ENCODE measurements at regions not wholly inside any gene's neighbourhood (a gene's known extent, or its start where the extent isn't known, plus 50 kb on each side); places are given as distances from the start of the nearest gene placed in this dataset.

- Mint-ChIP-seq H3K27ac (no peak overlapping the region), H3K4me3 (no peak overlapping the region), H3K36me3 (ENCODE audit: low read depth) (no peaks in the 10 kb centered on the region), H3K4me1 (no peaks in the 10 kb centered on the region), H3K27me3 (no peaks in the 10 kb centered on the region), H3K9me3 (peaks cover 21% of the 10 kb centered on the region)
- ChIA-PET POLR2A (no interaction called here), CTCF (no interaction called here)
- DNase-seq, result no peak
Observed at GRCh38 chr16:35873472-35873871, 2414.1 kb downstream of the TP53TG3F start.

- Mint-ChIP-seq H3K4me1 (no peaks in the 10 kb centered on the region), H3K36me3 (ENCODE audit: low read depth) (no peaks in the 10 kb centered on the region), H3K9me3 (peaks cover 35% of the 10 kb centered on the region), H3K4me3 (no peak overlapping the region), H3K27ac (no peak overlapping the region), H3K27me3 (no peaks in the 10 kb centered on the region)
- ChIA-PET CTCF (no interaction called here), POLR2A (no interaction called here)
- no peak for DNase-seq
Observed at GRCh38 chr16:35881654-35882053, 2422.2 kb downstream of the TP53TG3F start.

DNA sequence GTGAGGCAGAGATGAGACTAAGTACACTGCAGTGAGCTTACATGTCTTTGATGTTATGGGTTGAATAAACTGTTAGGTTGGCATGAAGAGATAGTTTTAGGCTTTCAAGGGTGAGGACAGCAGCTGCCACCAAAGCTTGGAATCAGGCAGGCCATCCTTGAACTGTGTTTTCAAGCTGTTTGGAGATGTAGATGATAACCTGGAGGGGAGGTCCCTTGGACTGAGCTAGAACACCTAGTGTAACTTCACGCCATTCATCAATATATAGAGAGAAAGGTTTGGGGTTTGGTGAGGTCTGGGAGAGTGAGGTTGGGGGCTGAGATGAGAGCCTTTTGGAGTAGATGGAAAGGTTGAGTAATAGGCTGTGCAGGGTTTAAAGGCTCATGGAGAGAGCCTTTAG is 2447.0 kb downstream of the TP53TG3F start:
- CTCF ChIA-PET, result no interaction called here

DNA sequence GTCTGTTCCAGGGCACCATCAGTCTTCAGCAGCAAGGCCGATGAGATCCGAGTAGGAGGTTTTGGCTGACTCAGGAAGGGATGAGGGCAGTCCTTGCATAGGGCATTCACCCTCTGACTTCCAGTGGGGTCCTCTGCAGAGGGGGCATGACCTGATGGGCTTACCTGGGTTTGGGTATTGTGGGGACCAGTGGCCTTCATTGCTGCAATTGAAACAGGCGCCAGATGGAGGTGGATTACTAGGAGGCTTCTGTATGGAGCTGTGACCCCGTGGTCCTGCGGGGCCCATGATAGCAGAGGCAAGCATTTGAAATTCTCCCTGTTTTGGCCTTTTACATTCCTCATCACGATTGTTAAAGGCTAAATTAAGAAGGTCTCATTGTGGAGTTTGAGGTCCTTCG is 2448.7 kb downstream of the TP53TG3F start:
- DNase-seq, result no peak
- no peaks in the 10 kb centered on the region for H3K27me3 Mint-ChIP-seq
- no peaks in the 10 kb centered on the region for H3K4me1 Mint-ChIP-seq
- no peak overlapping the region for H3K27ac Mint-ChIP-seq
- CTCF ChIA-PET, result no interaction called here
- peaks cover 2% of the 10 kb centered on the region for H3K36me3 Mint-ChIP-seq (ENCODE audit: low read depth)
- H3K4me3 Mint-ChIP-seq, result no peak overlapping the region
- POLR2A ChIA-PET, result no interaction called here
- H3K9me3 Mint-ChIP-seq, result peaks cover 52% of the 10 kb centered on the region

More for the DNA sequence above, 2447.0 kb downstream of the TP53TG3F start:
- POLR2A ChIA-PET, result no interaction called here
- DNase-seq, result no peak
- Mint-ChIP-seq H3K9me3 (peaks cover 47% of the 10 kb centered on the region), H3K4me3 (no peak overlapping the region), H3K36me3 (ENCODE audit: low read depth) (peaks cover 2% of the 10 kb centered on the region), H3K27ac (no peak overlapping the region), H3K27me3 (no peaks in the 10 kb centered on the region), H3K4me1 (no peaks in the 10 kb centered on the region)

- no peak for DNase-seq
- no peaks in the 10 kb centered on the region for H3K4me1 Mint-ChIP-seq
- ChIA-PET CTCF (no interaction called here), POLR2A (no interaction called here)
- H3K27me3 Mint-ChIP-seq, result no peaks in the 10 kb centered on the region
- peaks cover 2% of the 10 kb centered on the region for H3K36me3 Mint-ChIP-seq (ENCODE audit: low read depth)
- peaks cover 51% of the 10 kb centered on the region for H3K9me3 Mint-ChIP-seq
- no peak overlapping the region for H3K27ac Mint-ChIP-seq
- no peak overlapping the region for H3K4me3 Mint-ChIP-seq
Observed at GRCh38 chr16:35908942-35909341, 2449.5 kb downstream of the TP53TG3F start.

DNA sequence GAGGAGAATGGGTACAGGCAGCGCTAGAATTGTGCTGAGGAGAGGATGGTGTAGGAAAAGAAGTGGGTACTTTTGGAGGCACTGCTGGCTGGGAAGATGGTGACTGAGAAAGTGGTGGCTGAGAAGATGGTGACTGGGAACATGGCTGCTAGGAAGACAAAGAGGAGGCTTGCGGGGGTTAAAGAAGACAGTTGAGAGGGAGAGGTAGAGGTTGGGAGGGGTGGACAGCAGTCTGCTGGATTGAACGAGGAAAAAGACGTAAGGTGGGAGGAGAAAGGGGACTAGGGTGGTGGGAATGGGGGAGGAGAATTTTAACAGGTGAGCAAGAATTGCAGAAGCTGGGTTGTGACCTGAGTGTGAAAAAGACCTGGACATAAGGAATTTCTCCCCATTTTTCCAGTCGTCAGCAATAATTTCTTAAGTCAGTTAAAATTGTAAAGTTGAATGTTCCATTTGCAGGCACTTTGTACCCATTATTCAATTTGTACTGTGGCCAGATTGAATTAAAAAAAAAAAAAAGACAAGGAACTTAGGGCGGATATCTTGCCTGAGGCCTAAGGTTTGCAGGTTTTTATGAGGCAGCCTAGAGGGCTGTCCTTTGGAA is 2450.0 kb downstream of the TP53TG3F start:
- no peak overlapping the region for H3K27ac Mint-ChIP-seq

DNA sequence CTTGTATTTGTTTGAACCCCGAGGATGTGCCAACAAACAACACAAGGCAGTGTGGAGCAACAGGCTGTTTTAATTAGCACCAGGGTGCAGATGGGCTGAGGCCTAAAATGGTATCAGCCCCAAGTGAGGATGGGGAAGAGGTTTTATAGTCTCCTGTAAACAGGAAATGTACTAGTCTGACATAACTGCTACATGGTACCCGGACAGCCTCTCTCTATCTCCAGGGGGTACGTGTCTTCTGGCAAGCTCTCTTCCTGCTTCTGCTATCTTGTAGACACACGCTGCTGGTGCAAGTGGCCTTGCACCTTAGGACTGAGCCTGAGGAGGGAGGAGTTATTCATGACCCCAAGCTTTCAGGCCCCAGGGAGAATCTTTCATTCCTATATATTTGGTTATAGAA is 2451.0 kb downstream of the TP53TG3F start:
- no peak for DNase-seq
- H3K27ac Mint-ChIP-seq, result no peak overlapping the region
- no peaks in the 10 kb centered on the region for H3K36me3 Mint-ChIP-seq (ENCODE audit: low read depth)
- ChIA-PET POLR2A (no interaction called here), CTCF (no interaction called here)
- no peak overlapping the region for H3K4me3 Mint-ChIP-seq
- peaks cover 42% of the 10 kb centered on the region for H3K9me3 Mint-ChIP-seq
- no peaks in the 10 kb centered on the region for H3K27me3 Mint-ChIP-seq
- H3K4me1 Mint-ChIP-seq, result no peaks in the 10 kb centered on the region

More for the DNA sequence above, 2450.0 kb downstream of the TP53TG3F start:
- Mint-ChIP-seq H3K36me3 (ENCODE audit: low read depth) (peaks cover 2% of the 10 kb centered on the region), H3K27me3 (no peaks in the 10 kb centered on the region), H3K4me3 (no peak overlapping the region), H3K9me3 (peaks cover 50% of the 10 kb centered on the region), H3K4me1 (no peaks in the 10 kb centered on the region)
- ChIA-PET CTCF (no interaction called here), POLR2A (no interaction called here)
- DNase-seq, result no peak

GRCh38 chr16:35911899-35912298 is 2452.5 kb downstream of the TP53TG3F start:
- Mint-ChIP-seq H3K9me3 (peaks cover 31% of the 10 kb centered on the region), H3K4me1 (no peaks in the 10 kb centered on the region), H3K4me3 (no peak overlapping the region), H3K27me3 (no peaks in the 10 kb centered on the region), H3K36me3 (ENCODE audit: low read depth) (no peaks in the 10 kb centered on the region), H3K27ac (no peak overlapping the region)
- no peak for DNase-seq
- CTCF ChIA-PET, result no interaction called here
- POLR2A ChIA-PET, result no interaction called here

GRCh38 chr16:35931722-35932121 is 2472.3 kb downstream of the TP53TG3F start:
- Mint-ChIP-seq H3K4me1 (no peaks in the 10 kb centered on the region), H3K27ac (no peak overlapping the region), H3K36me3 (ENCODE audit: low read depth) (no peaks in the 10 kb centered on the region), H3K27me3 (no peaks in the 10 kb centered on the region), H3K4me3 (no peak overlapping the region), H3K9me3 (peaks cover 29% of the 10 kb centered on the region)
- ChIA-PET CTCF (no interaction called here), POLR2A (no interaction called here)
- no peak for DNase-seq

All from activated CD4-positive, alpha-beta T cell treated with anti-CD3 and anti-CD28 coated beads, Interleukin-2, amount 10 ng/mL, durations not matched to agents 7 days and 5 days (primary cell).